ENCODE measurements at regions not wholly inside any gene's neighbourhood (a gene's known extent, or its start where the extent isn't known, plus 50 kb on each side); places are given as distances from the start of the nearest gene placed in this dataset.

DNA sequence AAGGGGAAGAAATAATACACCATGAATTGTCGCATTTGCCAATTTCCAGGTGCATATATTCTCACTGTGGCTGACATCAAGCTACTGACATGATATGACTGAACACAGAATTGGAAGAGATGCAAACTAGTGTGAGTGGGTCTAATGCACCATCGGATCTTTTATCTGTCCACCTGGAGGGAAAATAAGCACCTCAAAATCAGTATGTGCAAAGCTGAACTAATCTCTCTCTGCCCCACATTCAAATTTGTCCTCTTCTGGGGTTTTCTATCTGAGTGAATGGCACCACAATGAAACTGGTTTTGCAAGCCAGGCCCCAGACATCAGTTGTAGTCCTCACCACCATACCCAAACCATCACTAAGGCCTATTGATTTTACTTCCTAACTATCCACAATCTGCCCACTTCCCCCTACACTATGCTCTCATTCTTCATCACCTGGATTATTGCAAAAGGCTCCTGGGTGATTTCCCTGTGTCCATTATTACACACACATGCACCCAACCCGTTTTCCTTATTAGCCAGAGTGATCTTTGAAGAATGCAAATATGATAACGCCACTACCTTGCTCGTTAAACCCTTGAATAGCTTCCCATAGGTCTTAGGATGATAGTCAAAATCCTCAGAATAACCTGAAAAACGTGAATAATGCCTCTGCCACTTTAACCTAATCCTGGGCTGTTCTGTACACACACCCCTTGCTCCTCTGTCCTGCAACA is 159.0 kb upstream of the GMDS start:
- DNase-seq (ENCODE audit: low read depth, low spot score) = no peak
- TF ChIP-seq POLR2AphosphoS5 (IDR thresholded peaks at IDR 0.05; ENCODE audit: borderline replicate concordance, low read depth, low read length) (no peak), EZH2 (IDR thresholded peaks at IDR 0.05) (no peak), FOXP2 (optimal IDR thresholded peaks at IDR 0.05; ENCODE audit: control extremely low read depth, extremely low read length, insufficient read depth) (no peak)
- Histone ChIP-seq H3K9me3 (ENCODE audit: low read depth, low read length) (no peaks in the 10 kb centered on the region), H3K36me3 (ENCODE audit: insufficient read depth, low read length) (no peaks in the 10 kb centered on the region), H3K9ac (ENCODE audit: insufficient read length) (no peak overlapping the region), H3K27ac (no peak overlapping the region), H3K4me3 (no peak overlapping the region)

DNA sequence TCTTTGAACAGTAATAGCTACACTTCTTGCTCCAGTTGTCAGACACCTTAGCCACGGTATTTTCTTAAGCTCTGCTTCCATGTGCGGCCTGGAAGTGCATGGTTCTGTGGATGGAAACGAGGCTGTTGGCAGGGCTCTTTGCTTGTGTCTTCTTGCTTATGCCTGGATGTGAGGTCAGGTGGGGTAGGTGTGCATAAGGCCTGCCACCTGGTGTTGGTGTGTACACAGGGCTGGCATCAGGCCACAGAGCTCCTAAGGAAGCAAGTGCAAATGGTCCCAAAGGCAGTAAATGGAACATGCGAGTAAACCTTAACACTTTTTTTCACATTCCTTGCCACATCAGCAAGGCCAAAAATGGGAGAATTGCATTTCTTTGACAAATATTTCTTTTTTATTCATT is 158.1 kb upstream of the GMDS start:
- no peaks in the 10 kb centered on the region for H3K9me3 ChIP-seq (ENCODE audit: low read depth, low read length)
- H3K36me3 ChIP-seq (ENCODE audit: insufficient read depth, low read length) = no peaks in the 10 kb centered on the region
- no peak overlapping the region for H3K27ac ChIP-seq
- no peak for DNase-seq (ENCODE audit: low read depth, low spot score)
- no peak overlapping the region for H3K4me3 ChIP-seq
- TF ChIP-seq EZH2 (IDR thresholded peaks at IDR 0.05) = no peak
- TF ChIP-seq POLR2AphosphoS5 (IDR thresholded peaks at IDR 0.05; ENCODE audit: borderline replicate concordance, low read depth, low read length) = no peak
- TF ChIP-seq FOXP2 (optimal IDR thresholded peaks at IDR 0.05; ENCODE audit: control extremely low read depth, extremely low read length, insufficient read depth) = no peak
- H3K9ac ChIP-seq (ENCODE audit: insufficient read length) = no peak overlapping the region

DNA sequence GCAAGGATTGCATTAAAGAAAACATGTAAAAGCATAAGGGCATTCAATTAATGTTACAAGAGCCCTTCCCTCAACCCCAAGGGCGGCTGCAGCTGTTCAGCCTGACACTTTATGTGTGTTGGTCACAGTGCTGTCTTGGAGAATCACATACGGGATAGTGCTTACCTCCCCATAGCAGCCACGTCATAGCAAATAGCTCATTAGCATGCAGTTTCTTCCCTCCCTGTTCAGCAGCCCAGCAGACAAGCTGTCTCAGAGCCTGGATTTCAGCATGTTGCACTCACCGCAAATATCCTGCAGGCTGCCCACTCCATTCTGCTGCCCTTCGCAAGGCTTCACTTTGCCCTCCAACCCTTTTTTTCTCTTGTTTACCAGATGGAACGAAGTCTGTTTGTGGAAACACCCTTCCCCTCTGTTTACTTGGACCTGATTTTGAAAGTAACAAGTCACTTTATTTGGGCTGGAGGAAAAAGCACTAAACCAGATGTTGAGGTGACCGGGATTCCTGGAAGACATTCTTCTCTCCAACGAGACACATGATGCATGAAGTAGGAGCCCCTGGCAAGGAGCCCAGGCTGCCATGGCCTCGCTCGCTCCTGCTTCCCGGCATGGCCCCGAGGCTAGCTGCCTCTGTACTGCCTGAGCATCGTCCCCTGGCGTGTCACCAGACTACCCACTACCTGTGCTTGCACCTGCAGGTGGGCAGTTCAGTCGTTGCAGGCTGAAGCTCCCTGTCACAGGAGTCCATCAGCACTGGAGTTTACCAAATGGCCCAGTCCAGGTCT is 151.6 kb upstream of the GMDS start:
- no peak for DNase-seq (ENCODE audit: low read depth, low spot score)
- no peak overlapping the region for H3K4me3 ChIP-seq
- H3K36me3 ChIP-seq (ENCODE audit: insufficient read depth, low read length) = no peaks in the 10 kb centered on the region
- H3K9me3 ChIP-seq (ENCODE audit: low read depth, low read length) = no peaks in the 10 kb centered on the region
- no peak overlapping the region for H3K9ac ChIP-seq (ENCODE audit: insufficient read length)
- TF ChIP-seq FOXP2 (optimal IDR thresholded peaks at IDR 0.05; ENCODE audit: control extremely low read depth, extremely low read length, insufficient read depth) (no peak), POLR2AphosphoS5 (IDR thresholded peaks at IDR 0.05; ENCODE audit: borderline replicate concordance, low read depth, low read length) (no peak), EZH2 (IDR thresholded peaks at IDR 0.05) (no peak)
- no peak overlapping the region for H3K27ac ChIP-seq

DNA sequence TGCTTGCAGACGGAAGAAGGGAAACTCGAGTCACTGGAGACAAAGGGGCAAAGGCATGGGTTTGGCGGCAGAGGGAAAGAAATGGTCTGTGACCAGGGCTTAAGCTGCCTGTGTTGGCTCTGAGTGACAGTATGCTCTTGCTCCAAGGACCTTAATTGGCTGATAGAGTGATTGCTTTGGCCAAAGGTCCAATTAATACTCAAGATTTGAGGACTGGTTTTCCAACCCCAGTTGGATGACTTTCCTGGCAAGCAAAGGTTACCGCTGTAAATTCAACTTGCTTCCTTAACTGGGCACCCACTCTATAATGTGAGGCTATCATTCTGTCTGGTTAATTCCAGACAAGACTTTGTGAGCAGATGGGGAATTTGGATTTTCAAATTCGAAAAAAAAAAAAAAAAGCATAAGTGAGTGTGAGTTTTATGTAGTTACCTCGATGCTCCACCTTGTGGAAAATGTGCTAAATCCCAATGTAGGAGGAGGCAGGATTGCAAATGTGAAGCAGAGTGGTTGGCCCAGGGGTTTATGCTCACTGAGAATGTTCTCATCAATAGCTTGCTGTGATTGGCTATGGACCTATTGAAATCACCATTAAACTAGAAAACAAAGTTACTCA is 150.7 kb upstream of the GMDS start:
- H3K36me3 ChIP-seq (ENCODE audit: insufficient read depth, low read length) = no peaks in the 10 kb centered on the region
- no peak overlapping the region for H3K27ac ChIP-seq
- H3K9ac ChIP-seq (ENCODE audit: insufficient read length) = no peak overlapping the region
- TF ChIP-seq EZH2 (IDR thresholded peaks at IDR 0.05) = no peak
- no peak for TF ChIP-seq POLR2AphosphoS5 (IDR thresholded peaks at IDR 0.05; ENCODE audit: borderline replicate concordance, low read depth, low read length)
- no peak for TF ChIP-seq FOXP2 (optimal IDR thresholded peaks at IDR 0.05; ENCODE audit: control extremely low read depth, extremely low read length, insufficient read depth)
- no peak for DNase-seq (ENCODE audit: low read depth, low spot score)
- H3K4me3 ChIP-seq = no peak overlapping the region
- no peaks in the 10 kb centered on the region for H3K9me3 ChIP-seq (ENCODE audit: low read depth, low read length)

DNA sequence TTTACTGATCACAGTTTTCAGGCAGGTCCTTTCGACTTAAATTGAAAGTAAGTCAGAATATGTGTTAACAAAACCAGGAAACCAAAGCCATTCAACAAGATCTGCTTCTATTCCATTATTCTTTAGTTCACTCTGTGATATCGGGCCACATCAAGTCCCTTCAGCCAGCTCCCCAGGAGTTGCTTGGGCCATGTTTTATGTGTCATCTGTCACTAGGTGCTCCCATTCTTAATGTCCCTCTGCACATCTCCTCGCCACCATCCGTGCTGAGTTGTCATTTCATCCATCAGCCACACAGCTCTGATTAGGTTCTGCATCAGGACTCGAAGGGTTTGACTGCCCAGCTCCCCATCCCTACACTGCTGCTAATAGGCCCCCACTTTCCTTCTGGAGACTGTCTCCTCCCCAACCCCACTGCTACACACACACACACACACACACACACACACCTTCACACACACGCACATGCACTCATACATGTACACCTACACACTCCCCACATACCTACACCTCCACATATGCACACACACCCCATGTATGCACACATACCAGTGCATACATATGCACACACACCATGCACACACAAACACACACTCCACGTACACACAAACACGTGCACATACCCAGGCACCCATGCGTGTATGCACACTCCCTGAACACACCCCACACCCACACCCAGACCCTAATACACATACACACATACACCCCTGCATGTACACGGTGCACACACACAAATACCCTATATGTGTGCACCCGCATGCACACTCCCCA is 143.3 kb upstream of the GMDS start:
- no peak for DNase-seq (ENCODE audit: low read depth, low spot score)
- H3K4me3 ChIP-seq = no peak overlapping the region
- H3K27ac ChIP-seq = no peak overlapping the region
- H3K36me3 ChIP-seq (ENCODE audit: insufficient read depth, low read length) = no peaks in the 10 kb centered on the region
- H3K9me3 ChIP-seq (ENCODE audit: low read depth, low read length) = no peaks in the 10 kb centered on the region
- H3K9ac ChIP-seq (ENCODE audit: insufficient read length) = no peak overlapping the region
- TF ChIP-seq POLR2AphosphoS5 (IDR thresholded peaks at IDR 0.05; ENCODE audit: borderline replicate concordance, low read depth, low read length) (no peak), FOXP2 (optimal IDR thresholded peaks at IDR 0.05; ENCODE audit: control extremely low read depth, extremely low read length, insufficient read depth) (no peak), EZH2 (IDR thresholded peaks at IDR 0.05) (no peak)

DNA sequence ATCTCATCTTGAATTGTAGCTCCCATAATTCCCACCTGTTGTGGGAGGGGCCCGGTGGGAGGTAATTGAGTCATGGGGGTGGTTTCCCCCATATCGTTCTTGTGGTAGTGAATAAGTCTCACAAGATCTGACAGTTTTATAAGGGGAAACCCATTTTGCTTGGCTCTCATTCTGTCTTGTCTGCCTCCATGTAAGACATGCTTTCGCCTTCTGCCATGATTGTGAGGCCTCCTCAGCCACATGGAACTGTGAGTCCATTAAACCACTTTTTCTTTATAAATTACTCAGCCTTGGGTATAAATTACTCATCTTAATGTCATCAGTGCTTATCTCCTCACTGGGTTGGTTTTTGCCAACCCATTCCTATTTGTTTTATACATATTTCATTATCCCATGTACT is 142.0 kb upstream of the GMDS start:
- H3K27ac ChIP-seq = no peak overlapping the region
- no peak for DNase-seq (ENCODE audit: low read depth, low spot score)
- H3K9me3 ChIP-seq (ENCODE audit: low read depth, low read length) = no peaks in the 10 kb centered on the region

DNA sequence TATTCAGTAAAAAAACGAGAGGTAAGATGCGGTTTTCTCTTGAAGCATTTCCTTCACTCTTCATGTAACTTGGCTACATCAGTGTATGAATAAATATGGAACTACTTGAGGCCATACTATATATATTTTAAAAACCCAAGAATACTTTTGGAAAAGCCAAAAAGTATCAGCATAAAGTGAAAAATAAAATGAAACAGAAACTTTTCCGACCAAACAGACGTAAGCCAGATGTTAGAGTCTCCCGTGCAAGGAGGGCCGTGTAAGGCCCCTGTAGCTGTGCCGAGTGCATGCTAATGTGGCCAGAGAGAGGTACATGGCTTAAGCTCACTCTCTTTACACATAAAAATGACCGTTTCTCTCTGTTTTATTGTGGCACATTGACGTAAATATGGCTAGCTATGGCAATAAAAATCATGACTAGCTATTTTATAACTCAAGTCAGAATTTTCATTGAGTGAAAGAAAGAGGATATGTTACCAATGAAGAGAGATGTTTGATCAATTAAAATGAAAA is 140.1 kb upstream of the GMDS start:
- H3K27ac ChIP-seq = no peak overlapping the region
- no peak for DNase-seq (ENCODE audit: low read depth, low spot score)
- TF ChIP-seq EZH2 (IDR thresholded peaks at IDR 0.05) (no peak), FOXP2 (optimal IDR thresholded peaks at IDR 0.05; ENCODE audit: control extremely low read depth, extremely low read length, insufficient read depth) (no peak), POLR2AphosphoS5 (IDR thresholded peaks at IDR 0.05; ENCODE audit: borderline replicate concordance, low read depth, low read length) (no peak)
- no peaks in the 10 kb centered on the region for H3K36me3 ChIP-seq (ENCODE audit: insufficient read depth, low read length)
- no peaks in the 10 kb centered on the region for H3K9me3 ChIP-seq (ENCODE audit: low read depth, low read length)
- H3K4me3 ChIP-seq = no peak overlapping the region
- no peak overlapping the region for H3K9ac ChIP-seq (ENCODE audit: insufficient read length)

More for the DNA sequence above, 142.0 kb upstream of the GMDS start:
- H3K9ac ChIP-seq (ENCODE audit: insufficient read length) = no peak overlapping the region
- TF ChIP-seq POLR2AphosphoS5 (IDR thresholded peaks at IDR 0.05; ENCODE audit: borderline replicate concordance, low read depth, low read length) = no peak
- no peak for TF ChIP-seq FOXP2 (optimal IDR thresholded peaks at IDR 0.05; ENCODE audit: control extremely low read depth, extremely low read length, insufficient read depth)
- no peak for TF ChIP-seq EZH2 (IDR thresholded peaks at IDR 0.05)
- H3K4me3 ChIP-seq = no peak overlapping the region
- no peaks in the 10 kb centered on the region for H3K36me3 ChIP-seq (ENCODE audit: insufficient read depth, low read length)
